A673 (cell line): ENCODE measurements at regions not wholly inside any gene's neighbourhood (a gene's known extent, or its start where the extent isn't known, plus 50 kb on each side); places are given as distances from the start of the nearest gene placed in this dataset.

Source experiments
- BruUV-seq: library from RNA; stranded (reverse); fragments of 400-500 nt; replicated peaks from 2 replicates; lab custom pipeline; 2021; lab: Mats Ljungman, UMichigan
- CTCF ChIA-PET: fragments of 300-600 bp; sonication (Branson Sonifier 250); formaldehyde crosslinking; loops from one replicate; lab custom pipeline; 2022; ENCODE audit warnings: antibody characterized with exemption; lab: Charles Lee
- POLR2A ChIA-PET: fragments of 300-600 bp; sonication (Branson Sonifier 250); formaldehyde crosslinking; loops from one replicate; lab custom pipeline; 2022; ENCODE audit warnings: antibody characterized with exemption; ENCODE audit not compliant: low non-redundant PET; lab: Charles Lee
- DNase-seq: peaks from one replicate; pipeline ENCODE4 v3.0.0-alpha.2; 2015; ENCODE audit warnings: low spot score
- H3K27ac ChIP-seq: fragments of 200-600 bp; sonication (generic); 2 replicates; pipeline ENCODE4 v1.5.1; 2016; ENCODE audit warnings: mixed run types, low read depth, mild to moderate bottlenecking, mixed read lengths, antibody characterized with exemption, low read length; ENCODE audit not compliant: poor library complexity, severe bottlenecking
- H3K27me3 ChIP-seq: fragments of 200-600 bp; sonication (generic); replicated peaks from 2 replicates; pipeline ENCODE4 v1.6.1; 2017; ENCODE audit warnings: mixed run types, low read depth, mild to moderate bottlenecking, mixed read lengths, antibody characterized with exemption, low read length; ENCODE audit not compliant: insufficient read depth, poor library complexity
- H3K36me3 ChIP-seq: fragments of 200-600 bp; sonication (generic); 2 replicates; pipeline ENCODE4 v1.6.1; 2016; ENCODE audit warnings: mixed run types, mild to moderate bottlenecking, mixed read lengths, antibody characterized with exemption, low read length; ENCODE audit not compliant: insufficient read depth, poor library complexity, severe bottlenecking
- H3K4me1 ChIP-seq: fragments of 200-600 bp; sonication (generic); 2 replicates; pipeline ENCODE4 v1.6.1; 2017; ENCODE audit warnings: mixed run types, mild to moderate bottlenecking, mixed read lengths, antibody characterized with exemption, low read length; ENCODE audit not compliant: insufficient read depth, poor library complexity, severe bottlenecking
- H3K4me3 ChIP-seq: fragments of 200-600 bp; sonication (generic); 2 replicates; pipeline ENCODE4 v1.5.1; 2016; ENCODE audit warnings: low read depth, mixed run types, mild to moderate bottlenecking, mixed read lengths, low read length; ENCODE audit not compliant: poor library complexity, severe bottlenecking
- H3K9me3 ChIP-seq: fragments of 200-600 bp; sonication (generic); 2 replicates; pipeline ENCODE4 v1.6.1; 2016; ENCODE audit warnings: mixed run types, low read depth, mild to moderate bottlenecking, mixed read lengths, antibody characterized with exemption, low read length; ENCODE audit not compliant: poor library complexity, severe bottlenecking
- EZH2 ChIP-seq: fragments of 200-600 bp; sonication (generic); IDR thresholded peaks from 2 replicates; pipeline ENCODE4 v1.6.1; 2017; ENCODE audit warnings: borderline replicate concordance, low read depth, mild to moderate bottlenecking, mixed read lengths, antibody characterized with exemption, low read length; ENCODE audit not compliant: poor library complexity, severe bottlenecking
- intact Hi-C: fragments of 100-400 bp; cut with micrococcal nuclease; formaldehyde crosslinking; loops from one replicate; pipeline ENCODE4 v1.10.0; 2022; ENCODE audit not compliant: unreplicated experiment
- TF ChIP-seq, protein P1 (sequence below): fragments of 300-800, 200-600 bp; sonication (generic); conservative IDR thresholded peaks from 2 replicates; pipeline ENCODE4 v1.5.1; 2017; ENCODE audit warnings: low read depth, mild to moderate bottlenecking, antibody characterized with exemption, low read length, moderate library complexity, mixed read lengths

DNA sequence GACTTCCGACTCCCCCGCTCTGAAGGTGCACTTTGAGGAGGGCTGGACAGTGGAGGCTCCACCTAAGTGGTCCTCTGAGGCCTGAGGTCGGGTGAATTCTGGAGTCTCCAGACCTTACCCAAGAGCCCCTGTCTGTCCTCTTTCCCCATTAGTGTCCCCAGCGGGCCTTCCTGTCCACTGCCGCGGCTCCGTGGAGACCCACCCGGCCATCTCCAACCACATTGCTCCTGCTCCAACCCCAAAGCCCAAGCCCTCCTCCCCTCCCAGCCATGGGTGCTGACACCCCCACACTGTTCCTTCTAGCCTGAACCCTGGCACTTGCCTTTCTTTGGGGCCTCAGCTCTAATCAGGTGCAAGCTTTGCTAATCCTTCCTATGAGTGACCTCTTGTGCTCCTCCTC is 283.1 kb upstream of the TNRC6C start:
- BruUV-seq = no TSS peak
- CTCF ChIA-PET = no interaction called here

GRCh38 chr17:77675816-77676215 is 282.7 kb upstream of the TNRC6C start:
- Histone ChIP-seq H3K4me3 (no peak overlapping the region), H3K36me3 (no peaks in the 10 kb centered on the region), H3K4me1 (peaks cover 5% of the 10 kb centered on the region), H3K27ac (no peak overlapping the region), H3K27me3 (no peaks in the 10 kb centered on the region), H3K9me3 (no peaks in the 10 kb centered on the region)
- ChIA-PET CTCF (no interaction called here), POLR2A (no interaction called here)
- TF ChIP-seq, protein P1, sequence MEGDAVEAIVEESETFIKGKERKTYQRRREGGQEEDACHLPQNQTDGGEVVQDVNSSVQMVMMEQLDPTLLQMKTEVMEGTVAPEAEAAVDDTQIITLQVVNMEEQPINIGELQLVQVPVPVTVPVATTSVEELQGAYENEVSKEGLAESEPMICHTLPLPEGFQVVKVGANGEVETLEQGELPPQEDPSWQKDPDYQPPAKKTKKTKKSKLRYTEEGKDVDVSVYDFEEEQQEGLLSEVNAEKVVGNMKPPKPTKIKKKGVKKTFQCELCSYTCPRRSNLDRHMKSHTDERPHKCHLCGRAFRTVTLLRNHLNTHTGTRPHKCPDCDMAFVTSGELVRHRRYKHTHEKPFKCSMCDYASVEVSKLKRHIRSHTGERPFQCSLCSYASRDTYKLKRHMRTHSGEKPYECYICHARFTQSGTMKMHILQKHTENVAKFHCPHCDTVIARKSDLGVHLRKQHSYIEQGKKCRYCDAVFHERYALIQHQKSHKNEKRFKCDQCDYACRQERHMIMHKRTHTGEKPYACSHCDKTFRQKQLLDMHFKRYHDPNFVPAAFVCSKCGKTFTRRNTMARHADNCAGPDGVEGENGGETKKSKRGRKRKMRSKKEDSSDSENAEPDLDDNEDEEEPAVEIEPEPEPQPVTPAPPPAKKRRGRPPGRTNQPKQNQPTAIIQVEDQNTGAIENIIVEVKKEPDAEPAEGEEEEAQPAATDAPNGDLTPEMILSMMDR = no peak
- no peak for TF ChIP-seq EZH2
- BruUV-seq = no TSS peak
- intact Hi-C loops = no loop called here
- DNase-seq = no peak

More for the DNA sequence above, 283.1 kb upstream of the TNRC6C start:
- no peak for DNase-seq
- no peaks in the 10 kb centered on the region for H3K9me3 ChIP-seq
- intact Hi-C loops = no loop called here
- no peaks in the 10 kb centered on the region for H3K36me3 ChIP-seq
- no peak overlapping the region for H3K27ac ChIP-seq
- H3K4me1 ChIP-seq = peaks cover 5% of the 10 kb centered on the region
- H3K4me3 ChIP-seq = no peak overlapping the region
- POLR2A ChIA-PET = no interaction called here
- TF ChIP-seq EZH2 = no peak
- TF ChIP-seq, protein P1 = no peak
- H3K27me3 ChIP-seq = no peaks in the 10 kb centered on the region

GRCh38 chr17:77676237-77676661 is 282.3 kb upstream of the TNRC6C start:
- H3K9me3 ChIP-seq = no peaks in the 10 kb centered on the region
- H3K4me3 ChIP-seq = no peak overlapping the region
- BruUV-seq = no TSS peak
- no peak for DNase-seq
- no peaks in the 10 kb centered on the region for H3K27me3 ChIP-seq
- POLR2A ChIA-PET = no interaction called here
- TF ChIP-seq EZH2 = no peak
- TF ChIP-seq, protein P1 = no peak
- H3K27ac ChIP-seq = no peak overlapping the region
- intact Hi-C loops = no loop called here
- H3K4me1 ChIP-seq = peaks cover 5% of the 10 kb centered on the region
- no peaks in the 10 kb centered on the region for H3K36me3 ChIP-seq
- CTCF ChIA-PET = no interaction called here
